SK-N-SH (cell line): ENCODE measurements at regions not wholly inside any gene's neighbourhood (a gene's known extent, or its start where the extent isn't known, plus 50 kb on each side); places are given as distances from the start of the nearest gene placed in this dataset.
A peak's percentile ranks its signal among the peaks of the same experiment; 100 is the strongest.

Experiments
- CTCF ChIA-PET: fragments of 300-600, 350-600 bp; formaldehyde crosslinking; extraction: SDS; loops from one replicate; lab custom pipeline; 2021; lab: Yijun Ruan, JAX
- POLR2A ChIA-PET: fragments of 350-600 bp; sonication (Branson Sonifier 250); formaldehyde crosslinking; extraction: SDS; loops from one replicate; lab custom pipeline; 2020; ENCODE audit warnings: antibody characterized with exemption, inconsistent platforms; lab: Yijun Ruan, JAX
- DNase-seq: peaks from one replicate; pipeline ENCODE4 v3.0.0; 2012
- H2AFZ ChIP-seq: fragments of 200-600 bp; sonication (generic); 2 replicates; pipeline ENCODE4 v1.8.1; 2016; ENCODE audit warnings: antibody characterized with exemption, mild to moderate bottlenecking, low read depth
- H3F3A ChIP-seq: fragments of 200-600 bp; sonication (generic); replicated peaks from 2 replicates; pipeline ENCODE3; 2016; ENCODE audit warnings: antibody characterized with exemption, mild to moderate bottlenecking; ENCODE audit not compliant: insufficient read depth
- H3K27ac ChIP-seq, 2 experiments: fragments of 200-500 bp in 1 of 2; fragments of 200-600 bp in 1 of 2; sonication (Bioruptor generic) in 1 of 2; sonication (generic), shearing (Covaris generic) in 1 of 2; 2 replicates each; pipeline versions ENCODE4 v1.5.1 to v1.6.1; 2014 to 2016; ENCODE audit warnings: low read depth in 2 of 2, inconsistent platforms in 1 of 2, low read length in 1 of 2, mild to moderate bottlenecking in 1 of 2, mixed read lengths in 1 of 2
- H3K27me3 ChIP-seq: fragments of 200-600 bp; sonication (generic), shearing (Covaris generic); 2 replicates; pipeline ENCODE4 v1.6.1; 2016; ENCODE audit warnings: mixed run types; ENCODE audit not compliant: insufficient read depth
- H3K36me3 ChIP-seq, 2 experiments: fragments of 200-500 bp in 1 of 2; fragments of 200-600 bp in 1 of 2; sonication (Bioruptor generic) in 1 of 2; sonication (generic) in 1 of 2; replicated peaks in 1 of 2; 2 replicates each; pipeline versions ENCODE3 to v1.5.1; 2014 to 2016; ENCODE audit warnings: low read length in 1 of 2, mild to moderate bottlenecking in 1 of 2; ENCODE audit not compliant: insufficient read depth in 2 of 2, control insufficient read depth in 1 of 2
- H3K4me1 ChIP-seq, 2 experiments: fragments of 200-500 bp in 1 of 2; fragments of 200-600 bp in 1 of 2; sonication (Bioruptor generic) in 1 of 2; sonication (generic), shearing (Covaris generic) in 1 of 2; 2 replicates each; pipeline versions ENCODE4 v1.5.1 to v1.6.1; 2014 to 2016; ENCODE audit warnings: low read depth in 1 of 2, low read length in 1 of 2, mixed run types in 1 of 2; ENCODE audit not compliant: insufficient read depth in 2 of 2, control insufficient read depth in 1 of 2
- H3K4me2 ChIP-seq: fragments of 200-600 bp; sonication (generic), shearing (Covaris generic); 2 replicates; pipeline ENCODE4 v1.6.1; 2017; ENCODE audit warnings: mixed run types
- H3K4me3 ChIP-seq, 2 experiments: fragments of 200-500 bp in 1 of 2; fragments of 200-600 bp in 1 of 2; sonication (Bioruptor generic) in 1 of 2; sonication (generic), shearing (Covaris generic) in 1 of 2; 2 replicates each; pipeline versions ENCODE4 v1.5.1 to v1.8.1; 2014 to 2016; ENCODE audit warnings: low read depth in 2 of 2, inconsistent platforms in 1 of 2, low read length in 1 of 2, mild to moderate bottlenecking in 1 of 2, mixed read lengths in 1 of 2, moderate library complexity in 1 of 2
- H3K79me2 ChIP-seq: fragments of 200-600 bp; sonication (generic); 2 replicates; pipeline ENCODE4 v1.8.1; 2017; ENCODE audit warnings: mild to moderate bottlenecking; ENCODE audit not compliant: insufficient read depth
- H3K9ac ChIP-seq: fragments of 200-600 bp; sonication (generic); 2 replicates; pipeline ENCODE4 v1.6.1; 2017; ENCODE audit warnings: mixed run types
- H3K9me2 ChIP-seq: fragments of 200-600 bp; sonication (generic); 2 replicates; pipeline ENCODE4 v1.6.1; 2017; ENCODE audit warnings: mixed run types
- H3K9me3 ChIP-seq: fragments of 200-600 bp; sonication (generic); 2 replicates; pipeline ENCODE4 v1.6.1; 2017; ENCODE audit warnings: mixed run types, mild to moderate bottlenecking, moderate library complexity
- H4K20me1 ChIP-seq: fragments of 200-600 bp; sonication (generic); 2 replicates; pipeline ENCODE4 v1.6.1; 2017; ENCODE audit warnings: mild to moderate bottlenecking, mixed run types; ENCODE audit not compliant: insufficient read depth
- CHD2 ChIP-seq: fragments of 150-350 bp; IDR thresholded peaks from 2 replicates; pipeline ENCODE4 v1.6.1; 2018; ENCODE audit warnings: low read length; ENCODE audit not compliant: partially characterized antibody
- ELF1 ChIP-seq: IDR thresholded peaks from 2 replicates; pipeline ENCODE4 v1.4.0; 2012
- FOSL2 ChIP-seq: IDR thresholded peaks from 2 replicates; pipeline ENCODE4 v1.4.0; 2012; ENCODE audit warnings: low read depth, mild to moderate bottlenecking, moderate library complexity, borderline replicate concordance
- FOXM1 ChIP-seq: IDR thresholded peaks from 2 replicates; pipeline ENCODE4 v1.4.0; 2012; ENCODE audit warnings: low read depth, mild to moderate bottlenecking
- GABPA ChIP-seq: IDR thresholded peaks from 2 replicates; pipeline ENCODE4 v1.4.0; 2012; ENCODE audit warnings: low read depth, mild to moderate bottlenecking
- IRF3 ChIP-seq: fragments of 150-350 bp; IDR thresholded peaks from 2 replicates; pipeline ENCODE4 v1.6.1; 2016; ENCODE audit warnings: mild to moderate bottlenecking, low read depth, low read length
- JUND ChIP-seq: IDR thresholded peaks from 2 replicates; pipeline ENCODE4 v1.4.0; 2012
- MAX ChIP-seq: IDR thresholded peaks from 2 replicates; pipeline ENCODE4 v1.4.0; 2012; ENCODE audit warnings: low read depth
- MEF2A ChIP-seq: IDR thresholded peaks from 2 replicates; pipeline ENCODE4 v1.4.0; 2012; ENCODE audit warnings: low read depth, borderline replicate concordance
- MXI1 ChIP-seq: IDR thresholded peaks from 2 replicates; pipeline ENCODE4 v1.6.1; 2012; ENCODE audit warnings: mild to moderate bottlenecking, low read depth, low read length, improper control_type of control experiment
- NRF1 ChIP-seq: IDR thresholded peaks from 2 replicates; pipeline ENCODE4 v1.6.1; 2012; ENCODE audit warnings: low read depth, mild to moderate bottlenecking, low read length
- PBX3 ChIP-seq: IDR thresholded peaks from 2 replicates; pipeline ENCODE4; 2012
- POLR2AphosphoS5 ChIP-seq: IDR thresholded peaks from 2 replicates; pipeline ENCODE4 v1.6.1; 2012; ENCODE audit warnings: low read depth, low read length
- RCOR1 ChIP-seq: fragments of 150-350 bp; IDR thresholded peaks from 2 replicates; pipeline ENCODE4 v1.6.1; 2017; ENCODE audit warnings: antibody characterized with exemption, low read length
- REST ChIP-seq: IDR thresholded peaks from 2 replicates; pipeline ENCODE4 v1.6.1; 2012; ENCODE audit warnings: mild to moderate bottlenecking, low read depth, low read length, moderate library complexity
- TAF1 ChIP-seq: IDR thresholded peaks from 2 replicates; pipeline ENCODE4 v1.6.1; 2012; ENCODE audit warnings: low read depth, mild to moderate bottlenecking, low read length, moderate library complexity, borderline replicate concordance
- TCF12 ChIP-seq: IDR thresholded peaks from 2 replicates; pipeline ENCODE4 v1.4.0; 2012
- TEAD4 ChIP-seq: IDR thresholded peaks from 2 replicates; pipeline ENCODE4 v1.4.0; 2012; ENCODE audit warnings: mild to moderate bottlenecking, borderline replicate concordance; ENCODE audit not compliant: insufficient read depth
- USF1 ChIP-seq: IDR thresholded peaks from 2 replicates; pipeline ENCODE4 v1.4.0; 2012; ENCODE audit warnings: low read depth, borderline replicate concordance
- ZBTB33 ChIP-seq: IDR thresholded peaks from 2 replicates; pipeline ENCODE4 v1.4.0; 2012; ENCODE audit warnings: low read depth, borderline replicate concordance
- WGBS: methylation state at CpG from one replicate; pipeline ENCODE4 v1.1.6; 2017; ENCODE audit warnings: low lambda C conversion rate; 5-methylcytosine and 5-hydroxymethylcytosine counted together

GRCh38 chr20:12627485-12627884 is 381.3 kb upstream of the SPTLC3 start:
- CTCF ChIA-PET = no interaction called here
- WGBS = 7% methylated on average over 4 of the region's 4 CpGs
- H2AFZ ChIP-seq = no peak overlapping the region

GRCh38 chr20:12638633-12639312 is 370.0 kb upstream of the SPTLC3 start:
- Histone ChIP-seq H3K4me3 (no peak overlapping the region), H3K9ac (no peak overlapping the region), H3K36me3 (no peaks in the 10 kb centered on the region), H3K27me3 (no peaks in the 10 kb centered on the region), H3K27ac (peak overlapping the region in 1 of 2 experiments; percentile 85; a peak in 2 of 4 replicates), H3F3A (no peaks in the 10 kb centered on the region), H3K9me2 (no peaks in the 10 kb centered on the region), H3K4me1 (peaks cover 0 to 16% of the 10 kb centered on the region in 2 experiments; a peak in 2 of 4 replicates), H3K9me3 (no peaks in the 10 kb centered on the region), H3K4me2 (no peak overlapping the region), H4K20me1 (no peaks in the 10 kb centered on the region), H2AFZ (no peak overlapping the region), H3K79me2 (no peaks in the 10 kb centered on the region)
- peak; percentile 34 for DNase-seq
- 19% methylated on average over 7 of the region's 7 CpGs for WGBS
- POLR2A ChIA-PET = no interaction called here
- CTCF ChIA-PET = interaction anchor here (1.3 to 1.5 kb wide), 2 partner anchors 23 to 52 kb away, joined by 3 to 4 read pairs; no protein-coding TSS in a partner anchor
- TF ChIP-seq TCF12 (no peak), CHD2 (peak; percentile 31), REST (no peak), JUND (no peak), NRF1 (no peak), MAX (no peak), MXI1 (0 out of 2 replicates have a peak, but pooled peaks have one; percentile 16), FOSL2 (no peak), TEAD4 (no peak), IRF3 (no peak), POLR2AphosphoS5 (no peak), PBX3 (no peak), USF1 (no peak), ZBTB33 (no peak), ELF1 (no peak), FOXM1 (no peak), TAF1 (no peak), MEF2A (no peak)

More at GRCh38 chr20:12627485-12627884, 381.3 kb upstream of the SPTLC3 start:
- H3K9me3 ChIP-seq = 0 out of 2 replicates have a peak, but pooled peaks cover 7% of the 10 kb centered on the region
- TF ChIP-seq GABPA (no peak), NRF1 (no peak), RCOR1 (no peak)
- TF ChIP-seq, all 33 proteins: peak for 0
- no peak overlapping the region for H3K4me3 ChIP-seq
- H3K79me2 ChIP-seq = no peaks in the 10 kb centered on the region
- no peak overlapping the region for H3K9ac ChIP-seq
- no peaks in the 10 kb centered on the region for H3F3A ChIP-seq
- no peaks in the 10 kb centered on the region for H3K27me3 ChIP-seq
- no peak for DNase-seq
- H3K27ac ChIP-seq = no peak overlapping the region
- H4K20me1 ChIP-seq = no peaks in the 10 kb centered on the region
- POLR2A ChIA-PET = no interaction called here
- no peaks in the 10 kb centered on the region for H3K9me2 ChIP-seq
- H3K36me3 ChIP-seq = no peaks in the 10 kb centered on the region
- no peaks in the 10 kb centered on the region for H3K4me1 ChIP-seq
- no peak overlapping the region for H3K4me2 ChIP-seq
